ENCODE measurements at regions not wholly inside any gene's neighbourhood (a gene's known extent, or its start where the extent isn't known, plus 50 kb on each side); places are given as distances from the start of the nearest gene placed in this dataset.

- Histone ChIP-seq H3K27me3 (no peaks in the 10 kb centered on the region), H3K36me3 (replicated peaks; ENCODE audit: insufficient read depth, low read depth) (no peaks in the 10 kb centered on the region), H4K20me1 (ENCODE audit: insufficient read depth, poor library complexity, severe bottlenecking) (no peaks in the 10 kb centered on the region), H2AFZ (no peak overlapping the region), H3K4me3 (no peak overlapping the region), H3K27ac (no peak overlapping the region), H3K4me2 (no peak overlapping the region), H3K79me2 (no peaks in the 10 kb centered on the region), H3K9me3 (ENCODE audit: low read depth) (no peaks in the 10 kb centered on the region), H3K4me1 (ENCODE audit: insufficient read depth) (no peaks in the 10 kb centered on the region), H3K9me2 (replicated peaks; ENCODE audit: insufficient read depth) (no peaks in the 10 kb centered on the region)
- TF ChIP-seq EZH2 (IDR thresholded peaks at IDR 0.05; ENCODE audit: borderline replicate concordance) = no peak
- TF ChIP-seq CTCF (IDR thresholded peaks at IDR 0.05; ENCODE audit: poor library complexity) = no peak
- no peak for TF ChIP-seq EZH2phosphoT487 (IDR thresholded peaks at IDR 0.05; ENCODE audit: low read depth, severe bottlenecking, unreplicated experiment)
- 75% methylated on average over 2 of the region's 2 CpGs for WGBS (ENCODE audit: low lambda C conversion rate, missing lambda C conversion rate)
- DNase-seq (ENCODE audit: low spot score) = peak; percentile 4
Measured at GRCh38 chr4:135434936-135435335, 1233.3 kb upstream of the PABPC4L start.

- H3K9me3 ChIP-seq (ENCODE audit: low read depth) = no peaks in the 10 kb centered on the region
- no peak overlapping the region for H3K4me3 ChIP-seq
- H3K27me3 ChIP-seq = no peaks in the 10 kb centered on the region
- no peak overlapping the region for H2AFZ ChIP-seq
- no peaks in the 10 kb centered on the region for H3K36me3 ChIP-seq (replicated peaks; ENCODE audit: insufficient read depth, low read depth)
- DNase-seq (ENCODE audit: low spot score) = no peak
- H4K20me1 ChIP-seq (ENCODE audit: insufficient read depth, poor library complexity, severe bottlenecking) = no peaks in the 10 kb centered on the region
- TF ChIP-seq CTCF (IDR thresholded peaks at IDR 0.05; ENCODE audit: poor library complexity) (no peak), EZH2phosphoT487 (IDR thresholded peaks at IDR 0.05; ENCODE audit: low read depth, severe bottlenecking, unreplicated experiment) (no peak), EZH2 (IDR thresholded peaks at IDR 0.05; ENCODE audit: borderline replicate concordance) (no peak)
- H3K79me2 ChIP-seq = no peaks in the 10 kb centered on the region
- H3K4me2 ChIP-seq = no peak overlapping the region
- no peak overlapping the region for H3K27ac ChIP-seq
- 95% methylated on average over 1 of the region's 1 CpG for WGBS (ENCODE audit: low lambda C conversion rate, missing lambda C conversion rate)
- H3K9me2 ChIP-seq (replicated peaks; ENCODE audit: insufficient read depth) = no peaks in the 10 kb centered on the region
- no peaks in the 10 kb centered on the region for H3K4me1 ChIP-seq (ENCODE audit: insufficient read depth)
Measured at GRCh38 chr4:135429528-135429927, 1227.9 kb upstream of the PABPC4L start.

GRCh38 chr4:135418353-135418752, 1216.8 kb upstream of the PABPC4L start:
- Histone ChIP-seq H3K9me3 (ENCODE audit: low read depth) (no peaks in the 10 kb centered on the region), H3K4me3 (no peak overlapping the region), H3K4me2 (no peak overlapping the region), H3K27ac (no peak overlapping the region), H3K4me1 (ENCODE audit: insufficient read depth) (no peaks in the 10 kb centered on the region), H3K79me2 (no peaks in the 10 kb centered on the region), H2AFZ (no peak overlapping the region), H3K27me3 (no peaks in the 10 kb centered on the region), H4K20me1 (ENCODE audit: insufficient read depth, poor library complexity, severe bottlenecking) (no peaks in the 10 kb centered on the region), H3K9me2 (replicated peaks; ENCODE audit: insufficient read depth) (no peaks in the 10 kb centered on the region), H3K36me3 (replicated peaks; ENCODE audit: insufficient read depth, low read depth) (no peaks in the 10 kb centered on the region)
- DNase-seq (ENCODE audit: low spot score) = no peak
- WGBS (ENCODE audit: low lambda C conversion rate, missing lambda C conversion rate) = 92% methylated on average over 1 of the region's 1 CpG
- TF ChIP-seq EZH2 (IDR thresholded peaks at IDR 0.05; ENCODE audit: borderline replicate concordance) = no peak
- no peak for TF ChIP-seq EZH2phosphoT487 (IDR thresholded peaks at IDR 0.05; ENCODE audit: low read depth, severe bottlenecking, unreplicated experiment)
- no peak for TF ChIP-seq CTCF (IDR thresholded peaks at IDR 0.05; ENCODE audit: poor library complexity)

GRCh38 chr4:135412213-135412612, 1210.6 kb upstream of the PABPC4L start:
- no peak overlapping the region for H3K4me3 ChIP-seq
- no peaks in the 10 kb centered on the region for H3K4me1 ChIP-seq (ENCODE audit: insufficient read depth)
- no peaks in the 10 kb centered on the region for H3K9me2 ChIP-seq (replicated peaks; ENCODE audit: insufficient read depth)
- no peak overlapping the region for H2AFZ ChIP-seq
- 43% methylated on average over 4 of the region's 4 CpGs for WGBS (ENCODE audit: low lambda C conversion rate, missing lambda C conversion rate)
- H3K9me3 ChIP-seq (ENCODE audit: low read depth) = no peaks in the 10 kb centered on the region
- no peak overlapping the region for H3K4me2 ChIP-seq
- no peaks in the 10 kb centered on the region for H3K79me2 ChIP-seq
- H3K27ac ChIP-seq = no peak overlapping the region
- no peaks in the 10 kb centered on the region for H4K20me1 ChIP-seq (ENCODE audit: insufficient read depth, poor library complexity, severe bottlenecking)
- H3K36me3 ChIP-seq (replicated peaks; ENCODE audit: insufficient read depth, low read depth) = no peaks in the 10 kb centered on the region
- TF ChIP-seq EZH2 (IDR thresholded peaks at IDR 0.05; ENCODE audit: borderline replicate concordance) = no peak
- no peak for TF ChIP-seq EZH2phosphoT487 (IDR thresholded peaks at IDR 0.05; ENCODE audit: low read depth, severe bottlenecking, unreplicated experiment)
- TF ChIP-seq CTCF (IDR thresholded peaks at IDR 0.05; ENCODE audit: poor library complexity) = no peak
- no peak for DNase-seq (ENCODE audit: low spot score)
- no peaks in the 10 kb centered on the region for H3K27me3 ChIP-seq
